ENCODE measurements at regions not wholly inside any gene's neighbourhood (a gene's known extent, or its start where the extent isn't known, plus 50 kb on each side); places are given as distances from the start of the nearest gene placed in this dataset.

DNA sequence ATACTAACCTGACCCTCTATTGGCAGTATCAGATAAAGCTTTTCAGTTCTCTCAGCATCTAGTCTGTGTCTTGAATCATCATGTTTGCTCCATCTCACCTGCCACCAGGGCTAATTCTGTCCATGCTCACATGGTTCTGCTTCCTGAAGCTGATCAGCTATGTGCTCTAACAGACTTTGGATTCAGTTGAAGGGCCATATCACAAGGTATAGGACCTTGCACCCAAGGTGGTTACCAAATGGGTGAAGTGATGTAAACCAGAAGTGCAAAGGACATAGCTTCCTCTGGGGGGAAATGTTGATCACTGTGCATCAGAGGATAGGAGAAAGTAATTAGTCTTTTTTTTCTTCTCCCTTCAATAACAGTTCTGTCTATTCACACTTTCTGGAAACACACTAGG is 417.0 kb upstream of the ANO5 start:
- TF ChIP-seq CTCF (conservative IDR thresholded peaks at IDR 0.05; ENCODE audit: low read length), result no peak
- no peak for TF ChIP-seq EZH2phosphoT487 (IDR thresholded peaks at IDR 0.05; ENCODE audit: borderline replicate concordance, low read depth, low read length)
